GM21526 (cell line): ENCODE measurements at regions not wholly inside any gene's neighbourhood (a gene's known extent, or its start where the extent isn't known, plus 50 kb on each side); places are given as distances from the start of the nearest gene placed in this dataset.
"Not testable (repeated sequence)": the region's sequence is repeated elsewhere in the genome, so short reads cannot be mapped to it uniquely, and the experiment has no call there.

ENCODE experiments used
- ATAC-seq: cut with Tn5 transposase; IDR thresholded peaks from one replicate; pipeline ENCODE4 v1.9.1; 2021; ENCODE audit warnings: moderate library complexity; ENCODE audit not compliant: unreplicated experiment, low FRiP score

- no peak for ATAC-seq
Observed at GRCh38 chr14:41298328-41298690, 308.4 kb upstream of the LRFN5 start.

- no peak for ATAC-seq
Observed at GRCh38 chr14:41297576-41298327, 308.9 kb upstream of the LRFN5 start.

- ATAC-seq, result no peak
Observed at GRCh38 chr14:41295734-41296133, 310.9 kb upstream of the LRFN5 start.

- no peak for ATAC-seq
Observed at GRCh38 chr14:41289025-41289424, 317.7 kb upstream of the LRFN5 start.

- no peak for ATAC-seq
Observed at GRCh38 chr14:41285186-41285748, 321.4 kb upstream of the LRFN5 start.

GRCh38 chr14:41280745-41281144 lies 325.9 kb upstream of the LRFN5 start:
- no peak for ATAC-seq

- ATAC-seq, result no peak
Observed at GRCh38 chr14:41277450-41277849, 329.2 kb upstream of the LRFN5 start.

- ATAC-seq, result no peak
Observed at GRCh38 chr14:41257476-41257875, 349.2 kb upstream of the LRFN5 start.

GRCh38 chr14:41235466-41235865 lies 371.2 kb upstream of the LRFN5 start:
- ATAC-seq, result no peak

GRCh38 chr14:41230683-41231082 lies 376.0 kb upstream of the LRFN5 start:
- no peak for ATAC-seq

- ATAC-seq, result no peak
Observed at GRCh38 chr14:41229824-41230223, 376.9 kb upstream of the LRFN5 start.

GRCh38 chr14:41225433-41225832 lies 381.2 kb upstream of the LRFN5 start:
- no peak for ATAC-seq

GRCh38 chr14:41222581-41222980 lies 384.1 kb upstream of the LRFN5 start:
- no peak for ATAC-seq

GRCh38 chr14:41214978-41215377 lies 391.7 kb upstream of the LRFN5 start:
- not testable (repeated sequence) for ATAC-seq

- no peak for ATAC-seq
Observed at GRCh38 chr14:41201696-41202095, 405.0 kb upstream of the LRFN5 start.

GRCh38 chr14:41187868-41188267 lies 418.8 kb upstream of the LRFN5 start:
- ATAC-seq, result no peak

GRCh38 chr14:41171045-41171444 lies 435.6 kb upstream of the LRFN5 start:
- no peak for ATAC-seq

- no peak for ATAC-seq
Observed at GRCh38 chr14:41167040-41167439, 439.6 kb upstream of the LRFN5 start.

GRCh38 chr14:41154143-41154807 lies 452.4 kb upstream of the LRFN5 start:
- no peak for ATAC-seq

- no peak for ATAC-seq
Observed at GRCh38 chr14:41146391-41146790, 460.3 kb upstream of the LRFN5 start.

GRCh38 chr14:41144370-41144769 lies 462.3 kb upstream of the LRFN5 start:
- no peak for ATAC-seq

GRCh38 chr14:41137741-41138140 lies 468.9 kb upstream of the LRFN5 start:
- ATAC-seq, result no peak
